ENCODE measurements at regions not wholly inside any gene's neighbourhood (a gene's known extent, or its start where the extent isn't known, plus 50 kb on each side); places are given as distances from the start of the nearest gene placed in this dataset.

DNA sequence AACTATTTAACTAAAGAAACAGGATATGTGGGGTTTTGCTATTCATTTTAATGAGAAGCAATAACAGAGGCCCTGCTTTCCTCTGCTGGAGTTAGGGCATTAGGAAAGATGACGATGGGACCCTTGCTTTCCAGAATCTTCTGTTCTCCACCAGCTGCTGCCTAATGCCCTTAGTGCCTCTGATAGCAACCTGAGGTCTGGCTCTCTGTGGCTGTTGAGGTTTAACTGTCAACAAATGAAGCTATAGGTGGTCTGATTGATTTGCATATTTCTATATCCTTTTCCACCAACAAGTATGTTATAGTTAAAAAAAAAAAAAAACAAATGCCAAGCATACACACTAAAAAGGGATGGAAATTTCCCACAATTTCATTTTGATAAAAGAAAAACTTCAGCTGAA lies 115.1 kb upstream of the NCK2 start:
- H3K4ac ChIP-seq (replicated peaks; ENCODE audit: insufficient read length, low read depth, low read length) = no peak overlapping the region
- H3K9me3 ChIP-seq (ENCODE audit: insufficient read depth in 2 of 2, low read depth in 1 of 2, low read length in 1 of 2) = 0 out of 4 replicates have a peak, but pooled peaks cover 0 to 2% of the 10 kb centered on the region in 2 experiments
- no peaks in the 10 kb centered on the region for H3K79me2 ChIP-seq (ENCODE audit: control insufficient read depth in 1 of 2, insufficient read depth in 2 of 2, low read length in 2 of 2)
- no peak overlapping the region for H2BK12ac ChIP-seq (ENCODE audit: low read depth, low read length)
- no peak overlapping the region for H2BK120ac ChIP-seq (replicated peaks; ENCODE audit: low read depth, low read length)
- no peak overlapping the region for H3K4me2 ChIP-seq (ENCODE audit: insufficient read depth in 1 of 2, low read depth in 2 of 2, low read length in 2 of 2)
- H2AK5ac ChIP-seq (ENCODE audit: low read depth, low read length) = no peak overlapping the region
- no peak overlapping the region for H3K4me3 ChIP-seq (ENCODE audit: extremely low read depth in 1 of 4, insufficient read depth in 2 of 4, low read depth in 3 of 4, low read length in 4 of 4)
- FAIRE-seq (no peak), DNase-seq (ENCODE audit: low read depth in 1 of 2, low spot score in 2 of 2) (no peak)
- no peak overlapping the region for H3K9ac ChIP-seq (replicated peaks in 1 of 4; ENCODE audit: extremely low read depth in 1 of 4, low read depth in 3 of 4, low read length in 3 of 4)
- no peaks in the 10 kb centered on the region for H4K20me1 ChIP-seq (replicated peaks in 1 of 2; ENCODE audit: control insufficient read depth in 1 of 2, insufficient read depth in 2 of 2, low read length in 2 of 2)
- no peak overlapping the region for H4K91ac ChIP-seq (replicated peaks; ENCODE audit: insufficient read length, low read length)
- POLR2A ChIA-PET (ENCODE audit: partially characterized antibody) = no interaction called here
- no peak overlapping the region for H4K8ac ChIP-seq (ENCODE audit: extremely low read depth, insufficient read depth, low read length)
- H3K56ac ChIP-seq (replicated peaks; ENCODE audit: insufficient read length, low read depth, low read length) = no peak overlapping the region
- no peak overlapping the region for H3K14ac ChIP-seq (ENCODE audit: insufficient read length)
- no peak overlapping the region for H2BK5ac ChIP-seq (ENCODE audit: low read depth, low read length)
- no peaks in the 10 kb centered on the region for H3K79me1 ChIP-seq (ENCODE audit: low read depth, low read length)
- H3K23me2 ChIP-seq (ENCODE audit: low read depth, low read length) = no peaks in the 10 kb centered on the region; the same call in 1 of the 2 replicates
- H2BK20ac ChIP-seq (ENCODE audit: low read length) = no peak overlapping the region
- H2BK15ac ChIP-seq (ENCODE audit: low read length) = no peak overlapping the region
- WGBS, 2 experiments (ENCODE audit: extremely low coverage in 1 of 2, insufficient coverage in 1 of 2, insufficient read length in 1 of 2, insufficient replicate concordance in 2 of 2, low coverage in 1 of 2, low lambda C conversion rate in 2 of 2, missing lambda C conversion rate in 1 of 2) = 77% methylated on average over 1 of the region's 1 CpG; no CpG with 5 or more reads in 1 of the 2 experiments
- no peak overlapping the region for H3K18ac ChIP-seq (ENCODE audit: extremely low read depth, low read length)
- CTCF ChIA-PET (ENCODE audit: partially characterized antibody) = no interaction called here
- peaks cover 0 to 12% (median 7%) of the 10 kb centered on the region in 4 experiments; a peak in 4 of 7 replicates for H3K4me1 ChIP-seq (replicated peaks in 1 of 4; ENCODE audit: control insufficient read depth in 3 of 4, insufficient read depth in 4 of 4, low read length in 3 of 4)
- no peak overlapping the region for H3K23ac ChIP-seq (ENCODE audit: insufficient read length)
- no peak overlapping the region for H2AFZ ChIP-seq (ENCODE audit: low read length)
- H3K27ac ChIP-seq (ENCODE audit: low read depth, low read length) = no peak overlapping the region
- no peaks in the 10 kb centered on the region for H3K36me3 ChIP-seq (ENCODE audit: control insufficient read depth in 2 of 4, insufficient read depth in 4 of 4, low read length in 3 of 4)
- H3K27me3 ChIP-seq (replicated peaks in 1 of 4; ENCODE audit: control insufficient read depth in 3 of 4, extremely low read depth in 1 of 4, insufficient read depth in 3 of 4, low read length in 3 of 4) = no peaks in the 10 kb centered on the region; a peak in 1 of 7 replicates
- TF ChIP-seq SRF (IDR thresholded peaks at IDR 0.05; ENCODE audit: low read depth, low read length) (no peak), CREB1 (IDR thresholded peaks at IDR 0.05) (no peak), RNF2 (IDR thresholded peaks at IDR 0.05; ENCODE audit: borderline replicate concordance, low read depth, low read length, missing control alignments, poor library complexity, severe bottlenecking) (no peak), SP4 (IDR thresholded peaks at IDR 0.05; ENCODE audit: low read length) (no peak), HDAC6 (IDR thresholded peaks at IDR 0.05; ENCODE audit: low read depth, low read length) (no peak), SP1 (IDR thresholded peaks at IDR 0.05; ENCODE audit: low read depth, low read length) (no peak), SAP30 (IDR thresholded peaks at IDR 0.05; ENCODE audit: insufficient read depth, insufficient replicate concordance, low read length) (no peak), CHD2 (IDR thresholded peaks at IDR 0.05; ENCODE audit: low read length) (no peak), NRF1 (IDR thresholded peaks at IDR 0.05; ENCODE audit: low read depth, low read length) (no peak)
- TF ChIP-seq, protein P1, sequence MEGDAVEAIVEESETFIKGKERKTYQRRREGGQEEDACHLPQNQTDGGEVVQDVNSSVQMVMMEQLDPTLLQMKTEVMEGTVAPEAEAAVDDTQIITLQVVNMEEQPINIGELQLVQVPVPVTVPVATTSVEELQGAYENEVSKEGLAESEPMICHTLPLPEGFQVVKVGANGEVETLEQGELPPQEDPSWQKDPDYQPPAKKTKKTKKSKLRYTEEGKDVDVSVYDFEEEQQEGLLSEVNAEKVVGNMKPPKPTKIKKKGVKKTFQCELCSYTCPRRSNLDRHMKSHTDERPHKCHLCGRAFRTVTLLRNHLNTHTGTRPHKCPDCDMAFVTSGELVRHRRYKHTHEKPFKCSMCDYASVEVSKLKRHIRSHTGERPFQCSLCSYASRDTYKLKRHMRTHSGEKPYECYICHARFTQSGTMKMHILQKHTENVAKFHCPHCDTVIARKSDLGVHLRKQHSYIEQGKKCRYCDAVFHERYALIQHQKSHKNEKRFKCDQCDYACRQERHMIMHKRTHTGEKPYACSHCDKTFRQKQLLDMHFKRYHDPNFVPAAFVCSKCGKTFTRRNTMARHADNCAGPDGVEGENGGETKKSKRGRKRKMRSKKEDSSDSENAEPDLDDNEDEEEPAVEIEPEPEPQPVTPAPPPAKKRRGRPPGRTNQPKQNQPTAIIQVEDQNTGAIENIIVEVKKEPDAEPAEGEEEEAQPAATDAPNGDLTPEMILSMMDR (IDR thresholded peaks at IDR 0.05; ENCODE audit: control extremely low read depth in 1 of 3, insufficient read depth in 1 of 3, low read depth in 1 of 3, low read length in 3 of 3) = no peak
- no peak overlapping the region for H4K5ac ChIP-seq (ENCODE audit: insufficient read length, low read depth, low read length)
